ENCODE measurements at regions not wholly inside any gene's neighbourhood (a gene's known extent, or its start where the extent isn't known, plus 50 kb on each side); places are given as distances from the start of the nearest gene placed in this dataset.

- TF ChIP-seq, protein P1, sequence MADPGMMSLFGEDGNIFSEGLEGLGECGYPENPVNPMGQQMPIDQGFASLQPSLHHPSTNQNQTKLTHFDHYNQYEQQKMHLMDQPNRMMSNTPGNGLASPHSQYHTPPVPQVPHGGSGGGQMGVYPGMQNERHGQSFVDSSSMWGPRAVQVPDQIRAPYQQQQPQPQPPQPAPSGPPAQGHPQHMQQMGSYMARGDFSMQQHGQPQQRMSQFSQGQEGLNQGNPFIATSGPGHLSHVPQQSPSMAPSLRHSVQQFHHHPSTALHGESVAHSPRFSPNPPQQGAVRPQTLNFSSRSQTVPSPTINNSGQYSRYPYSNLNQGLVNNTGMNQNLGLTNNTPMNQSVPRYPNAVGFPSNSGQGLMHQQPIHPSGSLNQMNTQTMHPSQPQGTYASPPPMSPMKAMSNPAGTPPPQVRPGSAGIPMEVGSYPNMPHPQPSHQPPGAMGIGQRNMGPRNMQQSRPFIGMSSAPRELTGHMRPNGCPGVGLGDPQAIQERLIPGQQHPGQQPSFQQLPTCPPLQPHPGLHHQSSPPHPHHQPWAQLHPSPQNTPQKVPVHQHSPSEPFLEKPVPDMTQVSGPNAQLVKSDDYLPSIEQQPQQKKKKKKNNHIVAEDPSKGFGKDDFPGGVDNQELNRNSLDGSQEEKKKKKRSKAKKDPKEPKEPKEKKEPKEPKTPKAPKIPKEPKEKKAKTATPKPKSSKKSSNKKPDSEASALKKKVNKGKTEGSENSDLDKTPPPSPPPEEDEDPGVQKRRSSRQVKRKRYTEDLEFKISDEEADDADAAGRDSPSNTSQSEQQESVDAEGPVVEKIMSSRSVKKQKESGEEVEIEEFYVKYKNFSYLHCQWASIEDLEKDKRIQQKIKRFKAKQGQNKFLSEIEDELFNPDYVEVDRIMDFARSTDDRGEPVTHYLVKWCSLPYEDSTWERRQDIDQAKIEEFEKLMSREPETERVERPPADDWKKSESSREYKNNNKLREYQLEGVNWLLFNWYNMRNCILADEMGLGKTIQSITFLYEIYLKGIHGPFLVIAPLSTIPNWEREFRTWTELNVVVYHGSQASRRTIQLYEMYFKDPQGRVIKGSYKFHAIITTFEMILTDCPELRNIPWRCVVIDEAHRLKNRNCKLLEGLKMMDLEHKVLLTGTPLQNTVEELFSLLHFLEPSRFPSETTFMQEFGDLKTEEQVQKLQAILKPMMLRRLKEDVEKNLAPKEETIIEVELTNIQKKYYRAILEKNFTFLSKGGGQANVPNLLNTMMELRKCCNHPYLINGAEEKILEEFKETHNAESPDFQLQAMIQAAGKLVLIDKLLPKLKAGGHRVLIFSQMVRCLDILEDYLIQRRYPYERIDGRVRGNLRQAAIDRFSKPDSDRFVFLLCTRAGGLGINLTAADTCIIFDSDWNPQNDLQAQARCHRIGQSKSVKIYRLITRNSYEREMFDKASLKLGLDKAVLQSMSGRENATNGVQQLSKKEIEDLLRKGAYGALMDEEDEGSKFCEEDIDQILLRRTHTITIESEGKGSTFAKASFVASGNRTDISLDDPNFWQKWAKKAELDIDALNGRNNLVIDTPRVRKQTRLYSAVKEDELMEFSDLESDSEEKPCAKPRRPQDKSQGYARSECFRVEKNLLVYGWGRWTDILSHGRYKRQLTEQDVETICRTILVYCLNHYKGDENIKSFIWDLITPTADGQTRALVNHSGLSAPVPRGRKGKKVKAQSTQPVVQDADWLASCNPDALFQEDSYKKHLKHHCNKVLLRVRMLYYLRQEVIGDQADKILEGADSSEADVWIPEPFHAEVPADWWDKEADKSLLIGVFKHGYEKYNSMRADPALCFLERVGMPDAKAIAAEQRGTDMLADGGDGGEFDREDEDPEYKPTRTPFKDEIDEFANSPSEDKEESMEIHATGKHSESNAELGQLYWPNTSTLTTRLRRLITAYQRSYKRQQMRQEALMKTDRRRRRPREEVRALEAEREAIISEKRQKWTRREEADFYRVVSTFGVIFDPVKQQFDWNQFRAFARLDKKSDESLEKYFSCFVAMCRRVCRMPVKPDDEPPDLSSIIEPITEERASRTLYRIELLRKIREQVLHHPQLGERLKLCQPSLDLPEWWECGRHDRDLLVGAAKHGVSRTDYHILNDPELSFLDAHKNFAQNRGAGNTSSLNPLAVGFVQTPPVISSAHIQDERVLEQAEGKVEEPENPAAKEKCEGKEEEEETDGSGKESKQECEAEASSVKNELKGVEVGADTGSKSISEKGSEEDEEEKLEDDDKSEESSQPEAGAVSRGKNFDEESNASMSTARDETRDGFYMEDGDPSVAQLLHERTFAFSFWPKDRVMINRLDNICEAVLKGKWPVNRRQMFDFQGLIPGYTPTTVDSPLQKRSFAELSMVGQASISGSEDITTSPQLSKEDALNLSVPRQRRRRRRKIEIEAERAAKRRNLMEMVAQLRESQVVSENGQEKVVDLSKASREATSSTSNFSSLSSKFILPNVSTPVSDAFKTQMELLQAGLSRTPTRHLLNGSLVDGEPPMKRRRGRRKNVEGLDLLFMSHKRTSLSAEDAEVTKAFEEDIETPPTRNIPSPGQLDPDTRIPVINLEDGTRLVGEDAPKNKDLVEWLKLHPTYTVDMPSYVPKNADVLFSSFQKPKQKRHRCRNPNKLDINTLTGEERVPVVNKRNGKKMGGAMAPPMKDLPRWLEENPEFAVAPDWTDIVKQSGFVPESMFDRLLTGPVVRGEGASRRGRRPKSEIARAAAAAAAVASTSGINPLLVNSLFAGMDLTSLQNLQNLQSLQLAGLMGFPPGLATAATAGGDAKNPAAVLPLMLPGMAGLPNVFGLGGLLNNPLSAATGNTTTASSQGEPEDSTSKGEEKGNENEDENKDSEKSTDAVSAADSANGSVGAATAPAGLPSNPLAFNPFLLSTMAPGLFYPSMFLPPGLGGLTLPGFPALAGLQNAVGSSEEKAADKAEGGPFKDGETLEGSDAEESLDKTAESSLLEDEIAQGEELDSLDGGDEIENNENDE (IDR thresholded peaks at IDR 0.05; ENCODE audit: insufficient replicate concordance, low read length): no peak
- TF ChIP-seq EP300 (IDR thresholded peaks at IDR 0.05; ENCODE audit: borderline replicate concordance in 1 of 2, low read depth in 2 of 2, low read length in 2 of 2) (no peak), SIN3A (conservative IDR thresholded peaks at IDR 0.05 in 1 of 2, IDR thresholded peaks at IDR 0.05 in 1 of 2; ENCODE audit: low read depth in 1 of 2, low read length in 2 of 2) (no peak), EZH2 (IDR thresholded peaks at IDR 0.05; ENCODE audit: low read depth, low read length, severe bottlenecking) (no peak), EGR1 (IDR thresholded peaks at IDR 0.05; ENCODE audit: borderline replicate concordance, low read depth, low read length) (no peak)
Observed at GRCh38 chr20:51959066-51959542, 156.8 kb upstream of the SALL4 start (continued).

Measured in H1 (cell line).